Neural cell (in vitro differentiated cells): ENCODE measurements at regions not wholly inside any gene's neighbourhood (a gene's known extent, or its start where the extent isn't known, plus 50 kb on each side); places are given as distances from the start of the nearest gene placed in this dataset.

ENCODE experiments used
- H2AFZ ChIP-seq: fragments of 200-600, 300-800 bp; sonication (generic), shearing (Covaris generic); 2 replicates; pipeline ENCODE4 v1.6.0; 2014; ENCODE audit warnings: low read depth, mild to moderate bottlenecking, antibody characterized with exemption, low read length, moderate library complexity
- H3F3A ChIP-seq: fragments of 200-600 bp; shearing (Covaris generic); 2 replicates; pipeline ENCODE4 v1.6.1; 2016; ENCODE audit warnings: mild to moderate bottlenecking, moderate library complexity, mixed read lengths, antibody characterized with exemption, low read length; ENCODE audit not compliant: insufficient read depth, poor library complexity, severe bottlenecking
- H3K27ac ChIP-seq: fragments of 200-600, 300-800 bp; sonication (generic), shearing (Covaris generic); 2 replicates; pipeline ENCODE4 v1.5.1; 2014; ENCODE audit warnings: mild to moderate bottlenecking, low read length, moderate library complexity
- H3K27me3 ChIP-seq: fragments of 300-800, 200-600 bp; sonication (generic), shearing (Covaris generic); 2 replicates; pipeline ENCODE4 v1.6.0; 2014; ENCODE audit warnings: mild to moderate bottlenecking, low read depth, low read length, moderate library complexity; ENCODE audit not compliant: insufficient read depth
- H3K36me3 ChIP-seq: fragments of 300-800, 200-600 bp; sonication (generic), shearing (Covaris generic); 2 replicates; pipeline ENCODE4 v1.5.1; 2014; ENCODE audit warnings: mild to moderate bottlenecking, antibody characterized with exemption, low read length, moderate library complexity; ENCODE audit not compliant: insufficient read depth
- H3K4me2 ChIP-seq: fragments of 300-800, 200-600 bp; sonication (generic), shearing (Covaris generic); 2 replicates; pipeline ENCODE4 v1.6.0; 2014; ENCODE audit warnings: mild to moderate bottlenecking, low read length
- H3K4me3 ChIP-seq: fragments of 300-800, 200-600 bp; sonication (generic), shearing (Covaris generic); 2 replicates; pipeline ENCODE4 v1.5.1; 2014; ENCODE audit warnings: mild to moderate bottlenecking, low read length, moderate library complexity
- H3K79me2 ChIP-seq: fragments of 200-600 bp; shearing (Covaris generic); replicated peaks from 2 replicates; pipeline ENCODE4 v1.6.0; 2014; ENCODE audit warnings: mild to moderate bottlenecking, low read length, moderate library complexity; ENCODE audit not compliant: insufficient read depth
- H3K9ac ChIP-seq: fragments of 300-800, 200-600 bp; sonication (generic), shearing (Covaris generic); 2 replicates; pipeline ENCODE4 v1.6.1; 2016; ENCODE audit warnings: mild to moderate bottlenecking, low read length, mixed read lengths
- H3K9me2 ChIP-seq: fragments of 200-600 bp; shearing (Covaris generic); 2 replicates; pipeline ENCODE4 v1.6.1; 2016; ENCODE audit warnings: mild to moderate bottlenecking, low read length, mixed read lengths; ENCODE audit not compliant: insufficient read depth
- H3K9me3 ChIP-seq: fragments of 200-600, 300-800 bp; sonication (generic), shearing (Covaris generic); 2 replicates; pipeline ENCODE4 v1.6.1; 2016; ENCODE audit warnings: mild to moderate bottlenecking, mixed run types, low read length, moderate library complexity, mixed read lengths
- H4K20me1 ChIP-seq: fragments of 200-600 bp; shearing (Covaris generic); 2 replicates; pipeline ENCODE4 v1.6.1; 2016; ENCODE audit warnings: mild to moderate bottlenecking, mixed run types; ENCODE audit not compliant: insufficient read depth
- EP300 ChIP-seq: fragments of 450-650 bp; conservative IDR thresholded peaks from 2 replicates; pipeline ENCODE4 v1.6.1; 2014; ENCODE audit warnings: antibody characterized with exemption, mild to moderate bottlenecking, moderate library complexity; ENCODE audit not compliant: poor library complexity, severe bottlenecking
- EZH2 ChIP-seq: fragments of 200-600, 300-800 bp; shearing (Covaris generic), sonication (generic); IDR thresholded peaks from 2 replicates; pipeline ENCODE4 v1.6.1; 2014; ENCODE audit warnings: antibody characterized with exemption, low read length, borderline replicate concordance, mild to moderate bottlenecking; ENCODE audit not compliant: insufficient read depth, poor library complexity, severe bottlenecking
- MXI1 ChIP-seq: fragments of 450-650 bp; conservative IDR thresholded peaks from 2 replicates; pipeline ENCODE4 v1.6.1; 2014; ENCODE audit warnings: antibody characterized with exemption, mild to moderate bottlenecking; ENCODE audit not compliant: poor library complexity, severe bottlenecking
- POLR2AphosphoS5 ChIP-seq: IDR thresholded peaks from 2 replicates; pipeline ENCODE4 v1.6.1; 2012
- RAD21 ChIP-seq: fragments of 450-650 bp; conservative IDR thresholded peaks from 2 replicates; pipeline ENCODE4 v1.6.1; 2014; ENCODE audit warnings: antibody characterized with exemption, mild to moderate bottlenecking, moderate library complexity
- SMC3 ChIP-seq: fragments of 450-650 bp; conservative IDR thresholded peaks from 2 replicates; pipeline ENCODE4 v1.6.1; 2014; ENCODE audit warnings: antibody characterized with exemption, mild to moderate bottlenecking, moderate library complexity; ENCODE audit not compliant: poor library complexity
- TAF1 ChIP-seq: IDR thresholded peaks from 2 replicates; pipeline ENCODE4 v1.6.1; 2012; ENCODE audit warnings: low read depth
- TF ChIP-seq, protein P1 (sequence below): fragments of 450-650 bp; IDR thresholded peaks from 2 replicates; pipeline ENCODE4 v1.5.1; 2014; ENCODE audit warnings: antibody characterized with exemption, mild to moderate bottlenecking, moderate library complexity; ENCODE audit not compliant: poor library complexity, severe bottlenecking
- TF ChIP-seq, protein P2 (sequence below): IDR thresholded peaks from 2 replicates; pipeline ENCODE4 v1.6.1; 2012; ENCODE audit warnings: borderline replicate concordance

DNA sequence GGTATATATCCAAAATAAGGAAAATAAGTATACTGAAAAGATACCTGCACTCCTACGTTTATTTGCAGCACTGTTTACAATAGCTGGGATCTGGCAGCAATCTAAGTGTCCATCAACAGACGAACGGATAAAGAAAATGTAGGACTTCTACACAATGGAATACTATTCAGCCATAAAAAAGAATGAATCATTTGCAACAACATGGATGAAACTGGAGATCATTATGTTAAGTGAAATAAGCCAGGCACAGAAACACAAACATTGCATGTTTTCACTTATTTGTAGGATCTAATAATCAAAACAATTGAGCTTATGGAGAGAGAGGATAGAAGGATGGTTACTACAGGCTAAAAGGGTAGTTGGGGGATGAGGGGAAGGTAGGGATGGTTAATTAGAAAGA, 494.0 kb downstream of the UQCRFS1 start:
- Histone ChIP-seq H3K9me3 (no peaks in the 10 kb centered on the region), H3K79me2 (no peaks in the 10 kb centered on the region), H3K27ac (no peak overlapping the region), H3K36me3 (no peaks in the 10 kb centered on the region), H3F3A (no peaks in the 10 kb centered on the region), H4K20me1 (no peaks in the 10 kb centered on the region), H2AFZ (no peak overlapping the region), H3K4me2 (no peak overlapping the region), H3K9ac (no peak overlapping the region), H3K27me3 (no peaks in the 10 kb centered on the region), H3K4me3 (no peak overlapping the region), H3K9me2 (no peaks in the 10 kb centered on the region)
- TF ChIP-seq EP300 = no peak
- TF ChIP-seq, protein P1, sequence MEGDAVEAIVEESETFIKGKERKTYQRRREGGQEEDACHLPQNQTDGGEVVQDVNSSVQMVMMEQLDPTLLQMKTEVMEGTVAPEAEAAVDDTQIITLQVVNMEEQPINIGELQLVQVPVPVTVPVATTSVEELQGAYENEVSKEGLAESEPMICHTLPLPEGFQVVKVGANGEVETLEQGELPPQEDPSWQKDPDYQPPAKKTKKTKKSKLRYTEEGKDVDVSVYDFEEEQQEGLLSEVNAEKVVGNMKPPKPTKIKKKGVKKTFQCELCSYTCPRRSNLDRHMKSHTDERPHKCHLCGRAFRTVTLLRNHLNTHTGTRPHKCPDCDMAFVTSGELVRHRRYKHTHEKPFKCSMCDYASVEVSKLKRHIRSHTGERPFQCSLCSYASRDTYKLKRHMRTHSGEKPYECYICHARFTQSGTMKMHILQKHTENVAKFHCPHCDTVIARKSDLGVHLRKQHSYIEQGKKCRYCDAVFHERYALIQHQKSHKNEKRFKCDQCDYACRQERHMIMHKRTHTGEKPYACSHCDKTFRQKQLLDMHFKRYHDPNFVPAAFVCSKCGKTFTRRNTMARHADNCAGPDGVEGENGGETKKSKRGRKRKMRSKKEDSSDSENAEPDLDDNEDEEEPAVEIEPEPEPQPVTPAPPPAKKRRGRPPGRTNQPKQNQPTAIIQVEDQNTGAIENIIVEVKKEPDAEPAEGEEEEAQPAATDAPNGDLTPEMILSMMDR = no peak
- no peak for TF ChIP-seq EZH2
- no peak for TF ChIP-seq RAD21
- TF ChIP-seq, protein P2, sequence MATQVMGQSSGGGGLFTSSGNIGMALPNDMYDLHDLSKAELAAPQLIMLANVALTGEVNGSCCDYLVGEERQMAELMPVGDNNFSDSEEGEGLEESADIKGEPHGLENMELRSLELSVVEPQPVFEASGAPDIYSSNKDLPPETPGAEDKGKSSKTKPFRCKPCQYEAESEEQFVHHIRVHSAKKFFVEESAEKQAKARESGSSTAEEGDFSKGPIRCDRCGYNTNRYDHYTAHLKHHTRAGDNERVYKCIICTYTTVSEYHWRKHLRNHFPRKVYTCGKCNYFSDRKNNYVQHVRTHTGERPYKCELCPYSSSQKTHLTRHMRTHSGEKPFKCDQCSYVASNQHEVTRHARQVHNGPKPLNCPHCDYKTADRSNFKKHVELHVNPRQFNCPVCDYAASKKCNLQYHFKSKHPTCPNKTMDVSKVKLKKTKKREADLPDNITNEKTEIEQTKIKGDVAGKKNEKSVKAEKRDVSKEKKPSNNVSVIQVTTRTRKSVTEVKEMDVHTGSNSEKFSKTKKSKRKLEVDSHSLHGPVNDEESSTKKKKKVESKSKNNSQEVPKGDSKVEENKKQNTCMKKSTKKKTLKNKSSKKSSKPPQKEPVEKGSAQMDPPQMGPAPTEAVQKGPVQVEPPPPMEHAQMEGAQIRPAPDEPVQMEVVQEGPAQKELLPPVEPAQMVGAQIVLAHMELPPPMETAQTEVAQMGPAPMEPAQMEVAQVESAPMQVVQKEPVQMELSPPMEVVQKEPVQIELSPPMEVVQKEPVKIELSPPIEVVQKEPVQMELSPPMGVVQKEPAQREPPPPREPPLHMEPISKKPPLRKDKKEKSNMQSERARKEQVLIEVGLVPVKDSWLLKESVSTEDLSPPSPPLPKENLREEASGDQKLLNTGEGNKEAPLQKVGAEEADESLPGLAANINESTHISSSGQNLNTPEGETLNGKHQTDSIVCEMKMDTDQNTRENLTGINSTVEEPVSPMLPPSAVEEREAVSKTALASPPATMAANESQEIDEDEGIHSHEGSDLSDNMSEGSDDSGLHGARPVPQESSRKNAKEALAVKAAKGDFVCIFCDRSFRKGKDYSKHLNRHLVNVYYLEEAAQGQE = no peak
- TF ChIP-seq SMC3 = no peak
- no peak for TF ChIP-seq TAF1
- TF ChIP-seq POLR2AphosphoS5 = no peak
- no peak for TF ChIP-seq MXI1

DNA sequence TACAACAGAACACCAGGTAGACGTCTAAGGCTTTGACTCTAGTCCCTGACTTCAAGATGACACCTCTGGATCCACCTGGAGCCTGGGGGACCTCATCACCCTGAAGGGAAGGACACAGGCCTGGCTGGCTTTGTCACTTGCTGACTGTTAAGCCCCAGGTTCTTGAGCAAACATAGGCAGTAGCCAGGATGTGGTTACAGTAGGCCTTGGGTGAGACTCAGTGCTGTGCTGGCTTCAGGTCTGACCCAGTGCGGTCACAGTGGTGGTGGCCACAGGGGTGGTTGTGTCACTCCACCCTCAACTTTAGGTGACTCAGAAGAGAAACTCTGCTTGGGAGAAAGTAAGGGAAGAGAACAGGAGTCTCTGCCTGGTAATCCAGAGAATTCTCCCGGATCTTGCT, 497.8 kb downstream of the UQCRFS1 start:
- Histone ChIP-seq H2AFZ (no peak overlapping the region), H3K9me3 (no peaks in the 10 kb centered on the region), H3K9me2 (no peaks in the 10 kb centered on the region), H3K4me3 (no peak overlapping the region), H3K27ac (no peak overlapping the region), H3K4me2 (no peak overlapping the region), H3K79me2 (no peaks in the 10 kb centered on the region), H3K27me3 (no peaks in the 10 kb centered on the region), H3F3A (no peaks in the 10 kb centered on the region), H3K9ac (no peak overlapping the region), H3K36me3 (no peaks in the 10 kb centered on the region), H4K20me1 (no peaks in the 10 kb centered on the region)
- TF ChIP-seq MXI1 = no peak
- TF ChIP-seq, protein P2 = no peak
- TF ChIP-seq, protein P1 = no peak
- no peak for TF ChIP-seq SMC3
- TF ChIP-seq EP300 = no peak
- TF ChIP-seq EZH2 = no peak
- no peak for TF ChIP-seq RAD21
- no peak for TF ChIP-seq TAF1
- TF ChIP-seq POLR2AphosphoS5 = no peak
